ENCODE measurements at regions not wholly inside any gene's neighbourhood (a gene's known extent, or its start where the extent isn't known, plus 50 kb on each side); places are given as distances from the start of the nearest gene placed in this dataset.

DNA sequence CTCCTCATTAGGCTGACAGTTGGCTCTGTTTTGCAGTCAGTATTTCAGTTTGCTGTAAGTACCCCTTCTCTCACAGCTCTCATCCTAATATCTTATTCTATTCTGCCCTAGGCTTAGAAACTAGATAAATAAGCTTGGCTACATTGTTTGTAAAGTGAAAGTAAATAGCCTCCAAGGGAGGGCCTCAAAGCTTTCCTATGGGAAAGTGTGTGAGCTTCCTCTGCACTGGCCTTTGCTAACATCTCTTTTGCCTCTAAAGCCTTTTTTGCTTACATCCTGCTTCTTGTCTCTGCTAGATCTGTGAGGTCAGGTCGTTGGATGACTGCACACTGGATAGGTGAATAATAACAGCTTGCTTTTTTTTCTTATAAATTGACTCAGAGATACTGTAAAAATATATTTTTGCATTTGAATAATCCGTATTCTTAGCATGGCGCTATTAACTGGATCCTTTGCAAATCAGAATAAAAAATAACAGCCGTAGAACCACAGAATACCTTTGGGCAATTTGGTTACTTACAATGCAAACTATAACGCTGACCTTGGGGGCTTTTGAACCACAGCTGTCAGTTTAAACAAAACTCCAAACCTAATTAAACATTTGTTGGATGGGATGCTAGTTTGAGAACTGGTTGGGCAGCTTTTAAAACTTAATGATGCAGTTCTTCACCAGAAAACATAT lies 55.1 kb downstream of the TTC6 start (continued):
- TF ChIP-seq HMGXB3 (CRISPR knock-in tag; IDR thresholded peaks at IDR 0.05; ENCODE audit: borderline replicate concordance) (0 out of 2 replicates have a peak, but pooled peaks have one; percentile 19), ZNF773 (CRISPR knock-in tag; IDR thresholded peaks at IDR 0.05; ENCODE audit: borderline replicate concordance) (no peak), RXRB (CRISPR knock-in tag; IDR thresholded peaks at IDR 0.05; ENCODE audit: borderline replicate concordance) (peak; percentile 34; the same call in 1 of the 2 replicates), NCOA2 (CRISPR knock-in tag; IDR thresholded peaks at IDR 0.05) (0 out of 2 replicates have a peak, but pooled peaks have one; percentile 26), IRF1 (CRISPR knock-in tag; IDR thresholded peaks at IDR 0.05; ENCODE audit: low read depth) (peak; percentile 65; the same call in 1 of the 2 replicates), TBX2 (CRISPR knock-in tag; IDR thresholded peaks at IDR 0.05; ENCODE audit: borderline replicate concordance) (peak; percentile 50; the same call in 1 of the 2 replicates), IKZF1 (IDR thresholded peaks at IDR 0.05) (no peak), FOXP4 (CRISPR knock-in tag; IDR thresholded peaks at IDR 0.05) (peak; percentile 75), ZMYM4 (CRISPR knock-in tag; IDR thresholded peaks at IDR 0.05) (peak; percentile 83), CCAR2 (optimal IDR thresholded peaks at IDR 0.05; ENCODE audit: low read depth, low read length) (no peak), DR1 (CRISPR knock-in tag; IDR thresholded peaks at IDR 0.05) (no peak), NCOA1 (CRISPR knock-in tag; IDR thresholded peaks at IDR 0.05) (0 out of 2 replicates have a peak, but pooled peaks have one; percentile 23)
- TF ChIP-seq, protein P1, sequence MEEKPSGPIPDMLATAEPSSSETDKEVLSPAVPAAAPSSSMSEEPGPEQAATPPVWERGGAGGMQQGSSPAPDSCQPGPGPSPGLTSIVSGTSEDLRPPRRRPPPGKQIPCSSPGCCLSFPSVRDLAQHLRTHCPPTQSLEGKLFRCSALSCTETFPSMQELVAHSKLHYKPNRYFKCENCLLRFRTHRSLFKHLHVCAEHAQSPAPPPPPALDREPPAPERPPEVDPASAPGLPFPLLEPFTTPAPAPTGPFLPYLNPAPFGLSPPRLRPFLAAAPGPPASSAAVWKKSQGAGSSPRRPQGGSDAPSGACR (CRISPR knock-in tag; IDR thresholded peaks at IDR 0.05) = peak; percentile 70; the same call in 1 of the 2 replicates
- TF ChIP-seq, protein P2, sequence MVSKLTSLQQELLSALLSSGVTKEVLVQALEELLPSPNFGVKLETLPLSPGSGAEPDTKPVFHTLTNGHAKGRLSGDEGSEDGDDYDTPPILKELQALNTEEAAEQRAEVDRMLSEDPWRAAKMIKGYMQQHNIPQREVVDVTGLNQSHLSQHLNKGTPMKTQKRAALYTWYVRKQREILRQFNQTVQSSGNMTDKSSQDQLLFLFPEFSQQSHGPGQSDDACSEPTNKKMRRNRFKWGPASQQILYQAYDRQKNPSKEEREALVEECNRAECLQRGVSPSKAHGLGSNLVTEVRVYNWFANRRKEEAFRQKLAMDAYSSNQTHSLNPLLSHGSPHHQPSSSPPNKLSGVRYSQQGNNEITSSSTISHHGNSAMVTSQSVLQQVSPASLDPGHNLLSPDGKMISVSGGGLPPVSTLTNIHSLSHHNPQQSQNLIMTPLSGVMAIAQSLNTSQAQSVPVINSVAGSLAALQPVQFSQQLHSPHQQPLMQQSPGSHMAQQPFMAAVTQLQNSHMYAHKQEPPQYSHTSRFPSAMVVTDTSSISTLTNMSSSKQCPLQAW (CRISPR knock-in tag; IDR thresholded peaks at IDR 0.05) = peak; percentile 36; the same call in 1 of the 2 replicates
